ENCODE measurements at regions not wholly inside any gene's neighbourhood (a gene's known extent, or its start where the extent isn't known, plus 50 kb on each side); places are given as distances from the start of the nearest gene placed in this dataset.

DNA sequence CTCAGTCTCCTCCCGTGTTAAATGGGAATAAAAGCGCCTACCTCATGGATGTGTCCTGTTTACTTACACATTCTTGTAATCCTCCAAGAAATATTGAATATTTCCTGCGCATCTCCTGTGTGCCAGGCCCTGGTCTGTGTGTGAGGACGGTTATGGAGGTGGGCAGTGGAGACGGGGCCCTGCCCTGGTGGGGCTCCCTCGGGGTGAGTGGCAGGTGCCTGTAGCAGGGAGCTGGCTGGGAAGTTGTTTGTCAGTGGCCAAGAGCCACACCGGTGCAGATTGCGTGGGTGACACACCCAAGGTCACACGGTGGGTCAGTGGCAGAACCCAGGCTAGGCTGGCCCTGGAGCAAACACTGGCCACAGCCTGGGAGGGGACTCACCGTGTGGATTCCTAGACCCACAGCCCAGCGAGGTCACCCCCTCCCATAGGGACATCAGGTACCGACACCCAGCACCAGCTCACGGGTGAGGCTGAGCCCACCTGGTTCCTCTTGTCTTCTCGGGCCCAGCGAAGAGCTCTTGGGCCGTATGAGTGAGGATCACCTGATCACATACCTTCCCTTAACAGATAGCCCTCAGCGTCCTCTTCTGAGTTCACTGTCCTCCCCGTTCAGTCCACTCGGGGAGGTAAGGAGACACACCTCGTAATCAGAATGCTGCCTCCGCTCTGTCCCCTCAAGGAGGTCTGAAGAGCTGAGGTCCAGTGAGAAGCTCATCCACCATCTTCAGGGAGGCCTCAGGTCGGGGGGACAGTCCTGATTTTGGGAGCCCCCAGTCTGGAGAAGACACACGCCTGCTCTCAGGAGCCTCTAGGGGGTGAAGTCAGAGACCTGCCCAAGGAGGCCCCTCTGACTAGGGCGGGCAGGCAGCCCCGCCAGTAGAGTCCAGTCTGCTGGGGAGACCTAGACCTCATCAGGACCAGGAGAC is 349.6 kb downstream of the MATN1 start:
- Histone ChIP-seq H3K27me3 (ENCODE audit: low read length) (no peaks in the 10 kb centered on the region), H4K20me1 (ENCODE audit: insufficient read depth, low read depth, low read length) (no peaks in the 10 kb centered on the region), H3K4me3 (ENCODE audit: low read length) (no peak overlapping the region), H3K27ac (ENCODE audit: low read length) (no peak overlapping the region), H3K79me2 (ENCODE audit: low read length) (no peaks in the 10 kb centered on the region), H3K9me3 (ENCODE audit: low read length) (no peaks in the 10 kb centered on the region), H3K9ac (ENCODE audit: low read length) (no peak overlapping the region), H2AFZ (ENCODE audit: low read length) (no peak overlapping the region), H3K4me1 (ENCODE audit: low read length) (no peaks in the 10 kb centered on the region), H3K9me2 (replicated peaks; ENCODE audit: insufficient read depth, low read length) (no peaks in the 10 kb centered on the region), H3K36me3 (ENCODE audit: insufficient read depth, low read length) (no peaks in the 10 kb centered on the region), H3K4me2 (ENCODE audit: low read depth, low read length, poor library complexity, severe bottlenecking) (no peak overlapping the region)
- no peak for DNase-seq

DNA sequence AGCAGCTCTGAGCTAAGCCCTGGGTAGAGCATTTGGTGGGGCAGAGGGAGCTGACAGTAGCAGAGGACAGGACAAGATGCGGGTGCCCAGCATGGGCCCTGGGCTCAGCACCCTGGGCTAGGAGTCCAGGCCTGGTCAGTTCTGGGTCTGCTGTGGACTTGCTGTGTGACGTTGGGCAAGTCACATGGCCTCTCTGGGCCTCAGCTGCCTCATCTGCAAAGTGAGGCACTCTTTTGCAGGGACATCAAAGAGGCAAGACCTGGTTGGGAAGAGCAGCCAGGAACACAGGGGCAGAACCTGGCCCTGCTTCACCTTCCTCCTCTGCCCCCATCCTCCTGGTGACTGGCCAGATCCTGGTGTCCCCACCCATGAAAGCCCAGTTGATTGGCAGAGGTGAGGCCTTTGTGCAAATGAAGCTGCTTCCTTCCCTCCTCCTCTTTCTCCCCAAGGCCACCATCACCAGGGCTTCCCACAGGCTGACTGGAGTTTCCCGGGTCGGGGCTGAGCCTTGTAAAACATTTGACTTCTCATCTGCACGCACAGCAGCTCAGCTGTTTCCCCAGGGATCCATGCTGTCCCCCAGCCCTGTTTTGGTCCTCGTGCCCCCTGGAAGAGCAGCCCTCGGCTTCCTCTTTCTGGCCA is 350.5 kb downstream of the MATN1 start:
- Histone ChIP-seq H3K9ac (ENCODE audit: low read length) (no peak overlapping the region), H3K9me3 (ENCODE audit: low read length) (no peaks in the 10 kb centered on the region), H3K79me2 (ENCODE audit: low read length) (no peaks in the 10 kb centered on the region), H2AFZ (ENCODE audit: low read length) (no peak overlapping the region), H3K4me3 (ENCODE audit: low read length) (no peak overlapping the region), H3K9me2 (replicated peaks; ENCODE audit: insufficient read depth, low read length) (no peaks in the 10 kb centered on the region), H3K27me3 (ENCODE audit: low read length) (no peaks in the 10 kb centered on the region), H3K4me2 (ENCODE audit: low read depth, low read length, poor library complexity, severe bottlenecking) (no peak overlapping the region), H3K27ac (ENCODE audit: low read length) (no peak overlapping the region), H3K4me1 (ENCODE audit: low read length) (no peaks in the 10 kb centered on the region), H4K20me1 (ENCODE audit: insufficient read depth, low read depth, low read length) (no peaks in the 10 kb centered on the region), H3K36me3 (ENCODE audit: insufficient read depth, low read length) (no peaks in the 10 kb centered on the region)
- peak; percentile 49 for DNase-seq

DNA sequence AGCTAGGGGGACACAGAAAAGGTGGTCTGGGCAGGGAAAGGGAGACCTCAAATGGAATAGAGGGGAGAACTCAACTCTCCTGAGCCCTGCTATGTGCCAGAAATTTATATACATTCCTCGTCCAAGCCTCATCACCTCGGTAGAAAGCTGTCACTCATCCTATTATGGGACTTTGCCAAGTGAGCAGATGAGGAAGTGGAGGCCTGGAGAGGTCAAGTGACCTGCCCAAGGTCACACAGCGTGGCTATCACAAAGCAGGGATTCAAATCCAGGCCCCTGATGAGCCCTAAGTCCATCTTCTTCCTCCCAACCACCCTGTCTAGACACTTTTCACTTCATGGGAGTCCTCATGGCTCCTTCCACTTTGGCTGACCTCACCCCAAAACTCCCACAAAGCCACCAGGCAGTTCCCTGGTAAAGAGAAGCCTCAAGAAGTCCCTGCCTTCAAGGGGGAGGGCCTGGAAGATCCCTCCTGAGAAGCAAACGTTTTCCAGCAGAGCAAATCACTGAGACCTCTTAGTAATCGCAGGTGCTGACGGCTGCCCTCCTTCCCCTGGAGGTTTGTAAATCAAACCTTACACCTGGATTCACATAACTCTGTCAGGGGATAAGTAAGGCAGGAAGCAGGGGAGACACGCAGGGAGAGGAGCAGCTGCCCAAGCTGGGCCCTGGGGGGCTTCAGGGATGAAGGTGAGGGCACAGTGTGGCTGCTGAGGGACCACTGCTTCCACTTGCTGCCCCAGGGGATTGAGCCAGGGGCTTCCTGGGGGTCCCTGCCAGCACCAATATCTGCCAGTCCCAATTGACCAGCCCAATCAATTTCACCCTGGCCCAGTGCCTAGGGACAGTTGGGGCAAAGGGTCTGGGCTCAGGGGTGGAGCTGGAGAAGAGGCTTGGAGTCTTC is 351.2 kb downstream of the MATN1 start:
- Histone ChIP-seq H3K27me3 (ENCODE audit: low read length) (no peaks in the 10 kb centered on the region), H3K4me3 (ENCODE audit: low read length) (no peak overlapping the region), H3K4me1 (ENCODE audit: low read length) (no peaks in the 10 kb centered on the region), H4K20me1 (ENCODE audit: insufficient read depth, low read depth, low read length) (no peaks in the 10 kb centered on the region), H3K36me3 (ENCODE audit: insufficient read depth, low read length) (no peaks in the 10 kb centered on the region), H2AFZ (ENCODE audit: low read length) (no peak overlapping the region), H3K9me2 (replicated peaks; ENCODE audit: insufficient read depth, low read length) (no peaks in the 10 kb centered on the region), H3K9ac (ENCODE audit: low read length) (no peak overlapping the region), H3K27ac (ENCODE audit: low read length) (no peak overlapping the region), H3K4me2 (ENCODE audit: low read depth, low read length, poor library complexity, severe bottlenecking) (no peak overlapping the region), H3K9me3 (ENCODE audit: low read length) (no peaks in the 10 kb centered on the region), H3K79me2 (ENCODE audit: low read length) (no peaks in the 10 kb centered on the region)
- DNase-seq = no peak

DNA sequence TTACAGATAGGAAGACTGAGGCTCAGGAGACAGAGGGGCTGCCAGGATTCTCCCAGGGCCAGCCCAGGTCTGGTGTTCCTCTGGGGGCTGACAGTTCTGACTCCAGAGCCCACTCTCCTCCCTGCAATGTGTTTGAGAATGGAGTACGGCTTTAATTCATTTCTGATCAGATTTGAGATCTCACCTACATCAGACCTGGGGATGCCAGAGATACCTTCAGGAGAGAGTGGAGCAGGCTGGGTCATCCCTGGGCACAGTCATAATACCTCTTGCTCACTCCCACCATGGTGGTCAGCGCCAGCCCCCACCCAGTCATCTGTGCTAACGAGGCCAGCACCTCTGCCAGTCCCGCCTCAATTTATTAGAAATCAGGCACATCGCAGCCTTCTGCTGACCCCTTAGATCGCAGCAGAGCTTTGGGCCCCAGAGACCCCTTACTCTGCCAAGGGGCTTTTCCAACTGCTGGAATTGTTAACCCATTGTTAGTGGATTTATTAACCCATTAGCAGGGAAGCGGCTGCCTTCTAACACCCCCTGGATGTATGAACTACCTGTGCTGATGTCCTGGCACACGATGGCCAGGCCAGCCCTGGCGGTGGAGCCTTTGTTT is 352.1 kb downstream of the MATN1 start:
- Histone ChIP-seq H3K9me3 (ENCODE audit: low read length) (no peaks in the 10 kb centered on the region), H3K4me1 (ENCODE audit: low read length) (no peaks in the 10 kb centered on the region)
- DNase-seq = no peak

DNA sequence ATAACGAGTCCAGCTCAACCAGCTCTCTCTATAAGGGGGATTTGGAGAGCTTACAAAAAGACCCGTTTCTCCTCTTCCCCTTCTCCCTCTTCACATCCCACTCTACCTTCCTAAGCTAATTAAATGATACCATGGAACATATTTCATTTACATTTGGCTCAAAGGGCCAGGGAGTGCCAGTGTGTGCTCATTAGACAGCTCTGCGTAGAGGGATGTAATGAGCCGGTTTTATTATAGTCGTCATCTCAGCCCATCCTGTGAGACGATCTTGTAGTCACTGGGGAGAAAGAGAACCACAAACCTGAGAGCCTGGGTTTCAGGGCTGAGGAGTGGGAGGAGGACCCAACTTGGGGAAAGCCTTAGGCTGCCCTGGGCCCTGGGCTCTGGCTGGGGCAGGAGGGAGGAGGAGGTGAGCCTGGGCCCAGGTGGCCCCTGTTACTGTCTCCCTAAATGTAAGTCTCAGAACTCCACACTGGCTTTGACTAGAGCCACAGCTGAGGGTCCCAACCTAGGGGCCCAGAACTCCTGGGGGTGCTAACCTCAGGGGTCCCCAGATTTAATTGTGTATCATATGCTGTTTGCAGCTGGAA is 354.6 kb downstream of the MATN1 start:
- no peaks in the 10 kb centered on the region for H3K9me3 ChIP-seq (ENCODE audit: low read length)
- no peak overlapping the region for H3K27ac ChIP-seq (ENCODE audit: low read length)
- H3K4me2 ChIP-seq (ENCODE audit: low read depth, low read length, poor library complexity, severe bottlenecking) = no peak overlapping the region
- no peak overlapping the region for H2AFZ ChIP-seq (ENCODE audit: low read length)
- H3K4me1 ChIP-seq (ENCODE audit: low read length) = no peaks in the 10 kb centered on the region
- no peaks in the 10 kb centered on the region for H3K9me2 ChIP-seq (replicated peaks; ENCODE audit: insufficient read depth, low read length)
- no peaks in the 10 kb centered on the region for H4K20me1 ChIP-seq (ENCODE audit: insufficient read depth, low read depth, low read length)
- H3K27me3 ChIP-seq (ENCODE audit: low read length) = no peaks in the 10 kb centered on the region
- no peaks in the 10 kb centered on the region for H3K36me3 ChIP-seq (ENCODE audit: insufficient read depth, low read length)
- no peaks in the 10 kb centered on the region for H3K79me2 ChIP-seq (ENCODE audit: low read length)
- no peak for DNase-seq
- H3K9ac ChIP-seq (ENCODE audit: low read length) = no peak overlapping the region
- no peak overlapping the region for H3K4me3 ChIP-seq (ENCODE audit: low read length)

More for the DNA sequence above, 352.1 kb downstream of the MATN1 start:
- H2AFZ ChIP-seq (ENCODE audit: low read length) = no peak overlapping the region
- H3K79me2 ChIP-seq (ENCODE audit: low read length) = no peaks in the 10 kb centered on the region
- H3K36me3 ChIP-seq (ENCODE audit: insufficient read depth, low read length) = no peaks in the 10 kb centered on the region
- no peaks in the 10 kb centered on the region for H3K9me2 ChIP-seq (replicated peaks; ENCODE audit: insufficient read depth, low read length)
- no peak overlapping the region for H3K27ac ChIP-seq (ENCODE audit: low read length)
- H3K4me2 ChIP-seq (ENCODE audit: low read depth, low read length, poor library complexity, severe bottlenecking) = no peak overlapping the region
- no peak overlapping the region for H3K4me3 ChIP-seq (ENCODE audit: low read length)
- no peak overlapping the region for H3K9ac ChIP-seq (ENCODE audit: low read length)
- H3K27me3 ChIP-seq (ENCODE audit: low read length) = no peaks in the 10 kb centered on the region
- H4K20me1 ChIP-seq (ENCODE audit: insufficient read depth, low read depth, low read length) = no peaks in the 10 kb centered on the region

DNA sequence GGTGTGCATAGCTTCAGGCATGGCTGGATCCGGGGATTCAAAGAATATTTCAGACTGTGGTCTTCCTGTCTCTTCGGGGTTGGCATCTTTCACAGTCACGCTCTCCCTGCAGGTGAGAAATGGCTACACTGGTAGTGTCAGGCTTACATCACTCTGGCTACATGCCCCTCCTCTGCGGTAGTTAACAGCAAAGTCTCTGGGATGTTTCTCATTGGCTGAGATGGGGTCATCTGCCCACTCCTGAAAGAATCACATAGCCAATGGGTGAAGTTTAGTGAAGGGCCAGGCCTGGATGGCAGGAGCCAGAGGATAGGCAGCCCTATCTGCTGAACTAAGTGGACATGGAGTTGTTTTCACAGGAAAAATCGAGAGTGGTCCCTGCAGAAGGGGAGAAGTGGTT is 356.5 kb downstream of the MATN1 start:
- Histone ChIP-seq H3K9ac (ENCODE audit: low read length) (no peak overlapping the region), H3K27ac (ENCODE audit: low read length) (no peak overlapping the region), H4K20me1 (ENCODE audit: insufficient read depth, low read depth, low read length) (no peaks in the 10 kb centered on the region), H3K4me3 (ENCODE audit: low read length) (no peak overlapping the region), H3K79me2 (ENCODE audit: low read length) (no peaks in the 10 kb centered on the region), H3K9me2 (replicated peaks; ENCODE audit: insufficient read depth, low read length) (no peaks in the 10 kb centered on the region), H3K27me3 (ENCODE audit: low read length) (no peaks in the 10 kb centered on the region), H3K4me1 (ENCODE audit: low read length) (no peaks in the 10 kb centered on the region), H2AFZ (ENCODE audit: low read length) (no peak overlapping the region), H3K9me3 (ENCODE audit: low read length) (no peaks in the 10 kb centered on the region), H3K4me2 (ENCODE audit: low read depth, low read length, poor library complexity, severe bottlenecking) (no peak overlapping the region), H3K36me3 (ENCODE audit: insufficient read depth, low read length) (no peaks in the 10 kb centered on the region)
- peak; percentile 45 for DNase-seq

DNA sequence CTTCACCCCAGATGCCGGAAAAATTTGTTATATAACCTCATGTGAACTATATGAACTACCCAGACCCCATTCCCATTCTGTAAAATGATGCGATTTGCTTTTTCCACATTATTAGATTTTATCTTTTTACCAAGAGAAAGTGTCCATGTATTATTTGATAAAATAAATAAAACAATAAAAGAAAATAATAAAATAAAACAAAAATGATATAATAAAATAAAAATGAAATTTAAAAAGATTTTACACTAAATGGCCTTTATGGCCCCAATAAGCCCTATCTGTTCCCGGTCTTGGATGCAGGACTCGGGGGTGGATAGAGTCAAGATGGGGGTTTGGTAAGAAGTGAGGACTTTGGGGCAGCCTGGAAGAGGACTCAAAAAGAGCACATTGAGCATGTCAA is 357.2 kb downstream of the MATN1 start:
- no peaks in the 10 kb centered on the region for H3K36me3 ChIP-seq (ENCODE audit: insufficient read depth, low read length)
- H3K27ac ChIP-seq (ENCODE audit: low read length) = no peak overlapping the region
- no peak for DNase-seq
- H3K4me2 ChIP-seq (ENCODE audit: low read depth, low read length, poor library complexity, severe bottlenecking) = no peak overlapping the region
- no peaks in the 10 kb centered on the region for H3K4me1 ChIP-seq (ENCODE audit: low read length)
- H3K4me3 ChIP-seq (ENCODE audit: low read length) = no peak overlapping the region
- H2AFZ ChIP-seq (ENCODE audit: low read length) = no peak overlapping the region
- no peaks in the 10 kb centered on the region for H3K79me2 ChIP-seq (ENCODE audit: low read length)
- H4K20me1 ChIP-seq (ENCODE audit: insufficient read depth, low read depth, low read length) = no peaks in the 10 kb centered on the region
- no peak overlapping the region for H3K9ac ChIP-seq (ENCODE audit: low read length)
- H3K27me3 ChIP-seq (ENCODE audit: low read length) = no peaks in the 10 kb centered on the region
- no peaks in the 10 kb centered on the region for H3K9me2 ChIP-seq (replicated peaks; ENCODE audit: insufficient read depth, low read length)
- no peaks in the 10 kb centered on the region for H3K9me3 ChIP-seq (ENCODE audit: low read length)
